Liver (tissue), 3 donors: ENCODE measurements at regions not wholly inside any gene's neighbourhood (a gene's known extent, or its start where the extent isn't known, plus 50 kb on each side); places are given as distances from the start of the nearest gene placed in this dataset.

ENCODE experiments used
- CTCF ChIP-seq: fragments of 150-350 bp; IDR thresholded peaks from 2 replicates; pipeline ENCODE4 v1.5.1; 2017; ENCODE audit warnings: improper control_type of control experiment, low read depth, low read length; ENCODE audit not compliant: missing input control
- HNF4G ChIP-seq: IDR thresholded peaks from 2 replicates; pipeline ENCODE4 v1.6.1; 2016; ENCODE audit warnings: antibody characterized with exemption
- JUND ChIP-seq, 2 donors: IDR thresholded peaks; 2 replicates each; pipeline ENCODE4 v1.6.1; 2016; ENCODE audit warnings: antibody characterized with exemption in 2 of 2
- RAD21 ChIP-seq, 2 donors: IDR thresholded peaks; 2 replicates each; pipeline ENCODE4 v1.6.1; 2016; ENCODE audit warnings: antibody characterized with exemption in 2 of 2, mild to moderate bottlenecking in 2 of 2
- SP1 ChIP-seq: IDR thresholded peaks from 2 replicates; pipeline ENCODE4 v1.6.1; 2018; ENCODE audit warnings: antibody characterized with exemption, mild to moderate bottlenecking
- TAF1 ChIP-seq: conservative IDR thresholded peaks from 2 replicates; pipeline ENCODE4 v1.6.1; 2016; ENCODE audit warnings: antibody characterized with exemption, mild to moderate bottlenecking
- YY1 ChIP-seq: IDR thresholded peaks from 2 replicates; pipeline ENCODE4 v1.6.1; 2016; ENCODE audit warnings: antibody characterized with exemption, mild to moderate bottlenecking
- ZBTB33 ChIP-seq: IDR thresholded peaks from 2 replicates; pipeline ENCODE4 v1.6.1; 2016; ENCODE audit warnings: antibody characterized with exemption
- donor health status: healthy.
- donor health status: healthy.

- TF ChIP-seq CTCF (no peak), HNF4G (no peak), JUND (IDR thresholded peaks at IDR 0.05) (no peak), RAD21 (IDR thresholded peaks at IDR 0.05) (no peak), YY1 (no peak), ZBTB33 (no peak), TAF1 (no peak), SP1 (no peak)
Measured at GRCh38 chr18:51999351-51999750, 340.6 kb upstream of the DCC start.
